ENCODE measurements at regions not wholly inside any gene's neighbourhood (a gene's known extent, or its start where the extent isn't known, plus 50 kb on each side); places are given as distances from the start of the nearest gene placed in this dataset.

GRCh38 chr5:68454172-68454571 is 238.6 kb downstream of the PIK3R1 start:
- Mint-ChIP-seq H3K27me3 (no peaks in the 10 kb centered on the region), H3K4me3 (no peak overlapping the region), H3K9me3 (no peaks in the 10 kb centered on the region), H3K27ac (no peak overlapping the region), H3K4me1 (ENCODE audit: low read depth) (peaks cover 15% of the 10 kb centered on the region), H3K36me3 (ENCODE audit: low read depth) (no peaks in the 10 kb centered on the region)
- TF ChIP-seq CTCF (IDR thresholded peaks at IDR 0.05), result no peak
- no peak overlapping the region for H3K27ac ChIP-seq (ENCODE audit: low read depth in 1 of 2, low read length in 2 of 2)
- no peak overlapping the region for H3K4me3 ChIP-seq (ENCODE audit: low read length)
- DNase-seq, result no peak
- ChIA-PET CTCF (interaction anchor here (0.8 kb wide), 1 partner anchor 168 kb away, joined by 3 read pairs; no protein-coding TSS in a partner anchor), POLR2A (no interaction called here)
- intact Hi-C loops (cut with DNase I, micrococcal nuclease), result no loop called here
- no peaks in the 10 kb centered on the region for H3K9me3 ChIP-seq (ENCODE audit: control insufficient read depth in 1 of 2, insufficient read depth in 1 of 2, low read length in 2 of 2)
- H3K27me3 ChIP-seq (ENCODE audit: control insufficient read depth in 1 of 2, insufficient read depth in 2 of 2, low read length in 2 of 2), result no peaks in the 10 kb centered on the region
- H3K36me3 ChIP-seq (ENCODE audit: insufficient read depth, low read length), result no peaks in the 10 kb centered on the region
- peaks cover 4% of the 10 kb centered on the region for H3K4me1 ChIP-seq (ENCODE audit: insufficient read depth, low read length)
- ATAC-seq (ENCODE audit: poor library complexity), result no peak

GRCh38 chr5:68454766-68455165 is 239.2 kb downstream of the PIK3R1 start:
- Mint-ChIP-seq H3K27ac (no peak overlapping the region), H3K36me3 (ENCODE audit: low read depth) (no peaks in the 10 kb centered on the region), H3K4me1 (ENCODE audit: low read depth) (peaks cover 17% of the 10 kb centered on the region), H3K9me3 (no peaks in the 10 kb centered on the region), H3K27me3 (no peaks in the 10 kb centered on the region), H3K4me3 (no peak overlapping the region)
- DNase-seq (no peak), ATAC-seq (ENCODE audit: poor library complexity) (no peak)
- Histone ChIP-seq H3K4me3 (ENCODE audit: low read length) (no peak overlapping the region), H3K27ac (ENCODE audit: low read depth in 1 of 2, low read length in 2 of 2) (no peak overlapping the region), H3K36me3 (ENCODE audit: insufficient read depth, low read length) (no peaks in the 10 kb centered on the region), H3K4me1 (ENCODE audit: insufficient read depth, low read length) (peaks cover 4% of the 10 kb centered on the region), H3K27me3 (ENCODE audit: control insufficient read depth in 1 of 2, insufficient read depth in 2 of 2, low read length in 2 of 2) (no peaks in the 10 kb centered on the region), H3K9me3 (ENCODE audit: control insufficient read depth in 1 of 2, insufficient read depth in 1 of 2, low read length in 2 of 2) (no peaks in the 10 kb centered on the region)
- ChIA-PET CTCF (no interaction called here), POLR2A (no interaction called here)
- intact Hi-C loops (cut with DNase I, micrococcal nuclease), result no loop called here
- no peak for TF ChIP-seq CTCF (IDR thresholded peaks at IDR 0.05)

- Mint-ChIP-seq H3K4me1 (ENCODE audit: low read depth) (peaks cover 20% of the 10 kb centered on the region), H3K27me3 (no peaks in the 10 kb centered on the region), H3K36me3 (ENCODE audit: low read depth) (no peaks in the 10 kb centered on the region), H3K27ac (no peak overlapping the region), H3K4me3 (no peak overlapping the region), H3K9me3 (no peaks in the 10 kb centered on the region)
- Histone ChIP-seq H3K27me3 (ENCODE audit: control insufficient read depth in 1 of 2, insufficient read depth in 2 of 2, low read length in 2 of 2) (no peaks in the 10 kb centered on the region), H3K27ac (ENCODE audit: low read depth in 1 of 2, low read length in 2 of 2) (no peak overlapping the region), H3K36me3 (ENCODE audit: insufficient read depth, low read length) (no peaks in the 10 kb centered on the region), H3K4me3 (ENCODE audit: low read length) (no peak overlapping the region), H3K9me3 (ENCODE audit: control insufficient read depth in 1 of 2, insufficient read depth in 1 of 2, low read length in 2 of 2) (no peaks in the 10 kb centered on the region), H3K4me1 (ENCODE audit: insufficient read depth, low read length) (peaks cover 6% of the 10 kb centered on the region)
- no peak for DNase-seq
- intact Hi-C loops (cut with DNase I, micrococcal nuclease), result no loop called here
- no peak for TF ChIP-seq CTCF (IDR thresholded peaks at IDR 0.05)
- CTCF ChIA-PET, result interaction anchor here (0.9 kb wide), 1 partner anchor 169 kb away, joined by 4 read pairs; no protein-coding TSS in a partner anchor
- POLR2A ChIA-PET, result no interaction called here
- no peak for ATAC-seq (ENCODE audit: poor library complexity)
These were observed 239.7 kb downstream of the PIK3R1 start for GRCh38 chr5:68455216-68455615.

All from CD4-positive, alpha-beta T cell (primary cell).